ENCODE measurements at regions not wholly inside any gene's neighbourhood (a gene's known extent, or its start where the extent isn't known, plus 50 kb on each side); places are given as distances from the start of the nearest gene placed in this dataset.

DNA sequence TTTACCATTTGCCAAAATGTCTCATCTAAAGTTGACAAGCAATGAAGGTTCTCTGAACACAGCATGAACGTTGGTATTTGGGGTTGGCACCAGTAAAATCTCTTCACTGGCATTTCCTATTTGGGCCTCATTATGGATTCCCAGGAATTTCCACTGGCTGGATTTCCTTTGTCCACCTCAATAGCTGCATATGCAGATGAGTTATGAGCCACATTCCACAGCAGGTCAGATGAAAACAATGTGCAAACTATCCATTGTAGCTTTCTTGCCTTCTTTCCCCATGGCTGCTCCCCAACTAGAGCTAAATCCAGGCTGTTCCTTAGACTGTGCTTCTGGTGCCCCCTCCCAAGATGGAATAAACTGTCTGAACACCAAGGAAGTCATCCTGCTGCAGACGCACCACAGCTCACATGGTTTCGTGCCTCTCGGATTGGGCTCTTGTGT lies 168.1 kb upstream of the FGGY start:
- POLR2A ChIA-PET, result interaction anchor here (1.2 kb wide), 2 partner anchors 44 to 374 kb away, joined by 3 to 4 read pairs; no protein-coding TSS in a partner anchor
- BruUV-seq (replicated peaks), result no TSS peak
- no peak overlapping the region for H3K27ac Mint-ChIP-seq (ENCODE audit: low read depth, unreplicated experiment)
- no peak overlapping the region for H3K4me3 Mint-ChIP-seq (ENCODE audit: unreplicated experiment)
- peaks cover 12% of the 10 kb centered on the region for H3K4me1 Mint-ChIP-seq (ENCODE audit: insufficient read depth, unreplicated experiment)
- H3K27me3 Mint-ChIP-seq (ENCODE audit: insufficient read depth, unreplicated experiment), result no peaks in the 10 kb centered on the region
- TF ChIP-seq CTCF (IDR thresholded peaks at IDR 0.05; ENCODE audit: unreplicated experiment), result no peak
- DNase-seq (ENCODE audit: unreplicated experiment), result no peak
- peaks cover 7% of the 10 kb centered on the region for H3K9me3 Mint-ChIP-seq (ENCODE audit: unreplicated experiment)
- intact Hi-C loops (cut with micrococcal nuclease), result no loop called here
- CTCF ChIA-PET, result no interaction called here
- no peaks in the 10 kb centered on the region for H3K36me3 Mint-ChIP-seq (ENCODE audit: insufficient read depth, unreplicated experiment)

DNA sequence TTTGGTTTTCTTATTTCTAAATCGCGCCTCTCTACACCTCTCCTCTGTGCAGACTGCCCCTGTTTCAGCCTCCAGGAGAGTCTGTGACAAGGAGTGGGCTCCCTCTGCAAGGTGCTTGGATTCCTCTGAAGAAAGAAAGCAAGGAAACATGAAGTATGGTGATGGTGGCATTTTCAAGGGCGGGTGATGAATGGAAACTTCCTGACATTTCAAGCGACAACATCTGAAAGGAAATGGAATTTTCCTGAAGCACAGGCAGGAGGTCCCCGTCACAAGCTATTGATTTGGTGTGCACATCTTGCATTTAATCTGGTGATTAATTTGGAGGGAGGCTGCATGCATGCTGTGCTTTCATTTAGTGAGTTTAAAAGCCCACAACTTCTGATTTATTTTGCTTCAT lies 164.6 kb upstream of the FGGY start:
- H3K27me3 Mint-ChIP-seq (ENCODE audit: insufficient read depth, unreplicated experiment), result no peaks in the 10 kb centered on the region
- ChIA-PET POLR2A (interaction anchor here (0.7 kb wide), 1 partner anchor 351 kb away, joined by 3 read pairs; no protein-coding TSS in a partner anchor), CTCF (no interaction called here)
- no peak for TF ChIP-seq CTCF (IDR thresholded peaks at IDR 0.05; ENCODE audit: unreplicated experiment)
- no peak overlapping the region for H3K4me3 Mint-ChIP-seq (ENCODE audit: unreplicated experiment)
- intact Hi-C loops (cut with micrococcal nuclease), result no loop called here
- no peak for DNase-seq (ENCODE audit: unreplicated experiment)
- H3K9me3 Mint-ChIP-seq (ENCODE audit: unreplicated experiment), result no peaks in the 10 kb centered on the region
- H3K4me1 Mint-ChIP-seq (ENCODE audit: insufficient read depth, unreplicated experiment), result peaks cover 20% of the 10 kb centered on the region
- no peak overlapping the region for H3K27ac Mint-ChIP-seq (ENCODE audit: low read depth, unreplicated experiment)
- BruUV-seq (replicated peaks), result no TSS peak
- H3K36me3 Mint-ChIP-seq (ENCODE audit: insufficient read depth, unreplicated experiment), result peaks cover 6% of the 10 kb centered on the region

GRCh38 chr1:59133997-59134396 lies 162.9 kb upstream of the FGGY start:
- no peak for TF ChIP-seq CTCF (IDR thresholded peaks at IDR 0.05; ENCODE audit: unreplicated experiment)
- Mint-ChIP-seq H3K27ac (ENCODE audit: low read depth, unreplicated experiment) (peak overlapping the region; percentile 5), H3K36me3 (ENCODE audit: insufficient read depth, unreplicated experiment) (peaks cover 6% of the 10 kb centered on the region), H3K9me3 (ENCODE audit: unreplicated experiment) (no peaks in the 10 kb centered on the region), H3K4me3 (ENCODE audit: unreplicated experiment) (no peak overlapping the region), H3K27me3 (ENCODE audit: insufficient read depth, unreplicated experiment) (no peaks in the 10 kb centered on the region), H3K4me1 (ENCODE audit: insufficient read depth, unreplicated experiment) (peaks cover 22% of the 10 kb centered on the region)
- BruUV-seq (replicated peaks), result no TSS peak
- intact Hi-C loops (cut with micrococcal nuclease), result no loop called here
- POLR2A ChIA-PET, result interaction anchor here (0.7 to 1.1 kb wide), 3 partner anchors 15 to 61 kb away, joined by 3 read pairs; no protein-coding TSS in a partner anchor
- no peak for DNase-seq (ENCODE audit: unreplicated experiment)
- CTCF ChIA-PET, result interaction anchor here (1.1 kb wide), 1 partner anchor 76 kb away, joined by 4 read pairs; no protein-coding TSS in a partner anchor

GRCh38 chr1:59135761-59136255 lies 161.1 kb upstream of the FGGY start:
- no TSS peak for BruUV-seq (replicated peaks)
- Mint-ChIP-seq H3K27me3 (ENCODE audit: insufficient read depth, unreplicated experiment) (no peaks in the 10 kb centered on the region), H3K4me1 (ENCODE audit: insufficient read depth, unreplicated experiment) (peaks cover 22% of the 10 kb centered on the region), H3K27ac (ENCODE audit: low read depth, unreplicated experiment) (peak overlapping the region; percentile 90), H3K36me3 (ENCODE audit: insufficient read depth, unreplicated experiment) (peaks cover 6% of the 10 kb centered on the region), H3K4me3 (ENCODE audit: unreplicated experiment) (no peak overlapping the region), H3K9me3 (ENCODE audit: unreplicated experiment) (no peaks in the 10 kb centered on the region)
- ChIA-PET CTCF (interaction anchor here (0.6 to 1.2 kb wide), 3 partner anchors 8 to 794 kb away, joined by 3 to 5 read pairs (median 3); no protein-coding TSS in a partner anchor), POLR2A (interaction anchor here (0.9 to 2.0 kb wide), 2 partner anchors 16 to 29 kb away, joined by 3 to 6 read pairs; no protein-coding TSS in a partner anchor)
- DNase-seq (ENCODE audit: unreplicated experiment), result no peak
- intact Hi-C loops (cut with micrococcal nuclease), result no loop called here
- no peak for TF ChIP-seq CTCF (IDR thresholded peaks at IDR 0.05; ENCODE audit: unreplicated experiment)
